ENCODE measurements at regions not wholly inside any gene's neighbourhood (a gene's known extent, or its start where the extent isn't known, plus 50 kb on each side); places are given as distances from the start of the nearest gene placed in this dataset.

- TF ChIP-seq CTCF (IDR thresholded peaks at IDR 0.05), result no peak
- Histone ChIP-seq H3K4me3 (no peak overlapping the region), H3K36me3 (no peaks in the 10 kb centered on the region), H3K9me3 (no peaks in the 10 kb centered on the region), H3K4me1 (ENCODE audit: control insufficient read depth in 1 of 2, low read depth in 2 of 2) (no peaks in the 10 kb centered on the region), H3K27me3 (replicated peaks; ENCODE audit: insufficient read depth) (no peaks in the 10 kb centered on the region), H3K27ac (no peak overlapping the region)
- DNase-seq (ENCODE audit: low spot score) (no peak), ATAC-seq (ENCODE audit: insufficient number of reproducible peaks, low FRiP score, low read depth) (no peak)
These were observed 213.7 kb upstream of the ARL4C start for GRCh38 chr2:234710587-234710986.

GRCh38 chr2:234710066-234710465 is 213.2 kb upstream of the ARL4C start:
- no peak overlapping the region for H3K27ac ChIP-seq
- no peaks in the 10 kb centered on the region for H3K27me3 ChIP-seq (replicated peaks; ENCODE audit: insufficient read depth)
- DNase-seq (ENCODE audit: low spot score), result no peak
- no peak overlapping the region for H3K4me3 ChIP-seq
- H3K36me3 ChIP-seq, result no peaks in the 10 kb centered on the region
- H3K4me1 ChIP-seq (ENCODE audit: control insufficient read depth in 1 of 2, low read depth in 2 of 2), result no peaks in the 10 kb centered on the region
- no peaks in the 10 kb centered on the region for H3K9me3 ChIP-seq
- no peak for TF ChIP-seq CTCF (IDR thresholded peaks at IDR 0.05)
- no peak for ATAC-seq (ENCODE audit: insufficient number of reproducible peaks, low FRiP score, low read depth)

- no peaks in the 10 kb centered on the region for H3K36me3 ChIP-seq
- no peak for ATAC-seq (ENCODE audit: insufficient number of reproducible peaks, low FRiP score, low read depth)
- H3K4me3 ChIP-seq, result no peak overlapping the region
- no peaks in the 10 kb centered on the region for H3K9me3 ChIP-seq
- DNase-seq (ENCODE audit: low spot score), result no peak
- no peak for TF ChIP-seq CTCF (IDR thresholded peaks at IDR 0.05)
- H3K4me1 ChIP-seq (ENCODE audit: control insufficient read depth in 1 of 2, low read depth in 2 of 2), result no peaks in the 10 kb centered on the region
- no peaks in the 10 kb centered on the region for H3K27me3 ChIP-seq (replicated peaks; ENCODE audit: insufficient read depth)
- no peak overlapping the region for H3K27ac ChIP-seq
These were observed 211.8 kb upstream of the ARL4C start for GRCh38 chr2:234708717-234709116.

GRCh38 chr2:234708091-234708683 is 211.3 kb upstream of the ARL4C start:
- no peaks in the 10 kb centered on the region for H3K9me3 ChIP-seq
- TF ChIP-seq CTCF (IDR thresholded peaks at IDR 0.05), result no peak
- DNase-seq (ENCODE audit: low spot score), result no peak
- no peaks in the 10 kb centered on the region for H3K4me1 ChIP-seq (ENCODE audit: control insufficient read depth in 1 of 2, low read depth in 2 of 2)
- no peak overlapping the region for H3K4me3 ChIP-seq
- H3K27ac ChIP-seq, result no peak overlapping the region
- ATAC-seq (ENCODE audit: insufficient number of reproducible peaks, low FRiP score, low read depth), result no peak
- no peaks in the 10 kb centered on the region for H3K27me3 ChIP-seq (replicated peaks; ENCODE audit: insufficient read depth)
- H3K36me3 ChIP-seq, result no peaks in the 10 kb centered on the region

GRCh38 chr2:234706086-234706485 is 209.2 kb upstream of the ARL4C start:
- no peak overlapping the region for H3K27ac ChIP-seq
- no peaks in the 10 kb centered on the region for H3K9me3 ChIP-seq
- no peak for TF ChIP-seq CTCF (IDR thresholded peaks at IDR 0.05)
- H3K4me1 ChIP-seq (ENCODE audit: control insufficient read depth in 1 of 2, low read depth in 2 of 2), result no peaks in the 10 kb centered on the region
- no peak overlapping the region for H3K4me3 ChIP-seq
- ATAC-seq (ENCODE audit: insufficient number of reproducible peaks, low FRiP score, low read depth) (no peak), DNase-seq (ENCODE audit: low spot score) (no peak)
- no peaks in the 10 kb centered on the region for H3K36me3 ChIP-seq
- no peaks in the 10 kb centered on the region for H3K27me3 ChIP-seq (replicated peaks; ENCODE audit: insufficient read depth)
